ENCODE measurements at regions not wholly inside any gene's neighbourhood (a gene's known extent, or its start where the extent isn't known, plus 50 kb on each side); places are given as distances from the start of the nearest gene placed in this dataset.

DNA sequence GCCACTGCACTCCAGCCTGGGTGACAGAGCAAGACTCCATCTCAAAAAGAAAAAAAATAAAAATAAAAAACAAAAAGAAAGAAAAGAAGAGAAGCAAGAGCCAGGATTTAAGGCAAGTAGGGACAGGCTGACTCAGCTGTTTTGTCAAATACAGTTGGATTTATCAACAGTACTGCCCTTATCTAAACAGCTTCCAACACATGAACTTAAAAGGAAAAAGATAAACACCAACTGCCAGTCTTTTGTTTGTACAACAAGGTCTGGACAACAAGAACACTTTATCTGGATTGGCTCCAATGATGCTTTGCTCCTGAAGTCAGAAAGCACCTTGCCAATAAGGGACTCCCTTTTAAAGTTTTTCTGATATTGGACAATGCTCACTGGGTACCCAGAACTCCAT is 886.0 kb downstream of the ADGRL2 start:
- TF ChIP-seq POLR2A (IDR thresholded peaks at IDR 0.05; ENCODE audit: low read depth, low read length): no peak
- DNase-seq (ENCODE audit: insufficient read length, low spot score) (no peak), FAIRE-seq (no peak)

DNA sequence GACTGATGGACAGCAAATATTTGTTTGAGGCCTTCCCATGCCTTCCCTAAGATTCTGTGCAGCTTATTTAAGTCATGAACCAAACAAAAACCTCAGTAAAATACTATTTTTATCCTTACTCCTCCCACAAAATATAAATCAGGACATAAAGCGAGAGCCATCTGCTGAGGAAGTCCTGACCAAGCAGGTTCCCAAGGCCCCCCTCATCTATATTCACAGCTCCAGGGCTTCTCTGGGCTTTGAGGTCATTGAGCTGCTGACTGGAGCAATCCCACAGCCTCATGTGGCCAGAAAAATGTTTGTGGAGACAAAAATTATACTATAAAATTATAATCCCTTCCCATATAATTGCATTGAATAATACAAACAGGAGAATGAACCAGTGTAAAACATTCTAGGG is 846.2 kb downstream of the ADGRL2 start:
- DNase-seq (ENCODE audit: insufficient read length, low spot score) (no peak), FAIRE-seq (no peak)
- no peak for TF ChIP-seq POLR2A (IDR thresholded peaks at IDR 0.05; ENCODE audit: low read depth, low read length)

DNA sequence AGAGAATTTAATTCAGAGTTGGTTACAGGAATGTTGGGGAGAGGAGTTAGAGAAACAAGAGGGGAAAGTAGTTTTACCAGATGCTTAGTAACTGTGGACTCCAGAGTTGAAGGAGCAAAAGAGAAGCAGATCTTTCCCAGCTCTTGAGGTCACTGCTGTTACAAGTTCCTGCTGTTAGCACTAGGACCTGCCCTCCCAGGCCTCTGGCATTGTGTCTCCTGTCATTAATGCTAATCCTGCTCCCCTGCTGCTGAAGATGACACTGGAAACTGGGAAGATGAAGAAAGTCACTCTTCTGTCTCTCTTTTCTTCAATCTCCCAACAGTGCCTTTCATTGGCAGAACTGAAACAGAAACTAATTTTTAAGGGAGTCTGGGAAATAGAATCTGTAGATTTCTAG is 845.6 kb downstream of the ADGRL2 start:
- TF ChIP-seq POLR2A (IDR thresholded peaks at IDR 0.05; ENCODE audit: low read depth, low read length): no peak
- FAIRE-seq (no peak), DNase-seq (ENCODE audit: insufficient read length, low spot score) (no peak)

DNA sequence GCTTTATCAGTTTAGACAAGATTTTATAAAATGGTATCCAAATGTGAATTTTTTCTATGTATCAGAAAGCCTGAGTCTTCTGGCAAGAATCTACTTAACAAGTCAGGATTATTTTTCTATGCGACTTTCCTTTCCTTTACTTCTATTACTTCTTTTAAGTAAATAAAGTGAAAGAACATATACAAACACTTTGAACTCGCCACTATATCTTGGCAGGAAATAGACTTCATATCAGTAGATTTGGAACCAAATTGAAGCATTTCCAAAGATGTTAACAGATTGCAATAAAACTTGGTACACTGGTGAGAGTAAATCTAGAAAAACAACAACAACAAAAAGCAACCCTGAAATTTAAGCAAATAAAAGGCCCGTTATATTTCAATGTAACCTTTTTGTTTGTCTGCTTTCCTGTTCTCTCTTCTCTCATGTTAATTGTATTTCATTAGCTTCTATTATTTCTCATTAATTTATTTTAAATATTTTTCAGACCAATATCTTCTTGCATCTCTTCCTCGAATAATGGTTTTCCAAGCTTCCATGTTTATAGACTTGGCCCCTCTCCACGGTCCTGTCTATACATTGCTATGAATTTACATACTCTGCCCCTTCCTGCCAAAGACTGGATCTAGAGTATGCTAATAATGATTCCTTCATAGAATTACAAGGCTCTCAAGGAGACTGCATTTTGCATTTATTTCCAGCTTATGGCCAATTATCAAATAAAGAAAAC is 843.6 kb downstream of the ADGRL2 start:
- FAIRE-seq: no peak
- TF ChIP-seq POLR2A (IDR thresholded peaks at IDR 0.05; ENCODE audit: low read depth, low read length): no peak
- DNase-seq (ENCODE audit: insufficient read length, low spot score): no peak

DNA sequence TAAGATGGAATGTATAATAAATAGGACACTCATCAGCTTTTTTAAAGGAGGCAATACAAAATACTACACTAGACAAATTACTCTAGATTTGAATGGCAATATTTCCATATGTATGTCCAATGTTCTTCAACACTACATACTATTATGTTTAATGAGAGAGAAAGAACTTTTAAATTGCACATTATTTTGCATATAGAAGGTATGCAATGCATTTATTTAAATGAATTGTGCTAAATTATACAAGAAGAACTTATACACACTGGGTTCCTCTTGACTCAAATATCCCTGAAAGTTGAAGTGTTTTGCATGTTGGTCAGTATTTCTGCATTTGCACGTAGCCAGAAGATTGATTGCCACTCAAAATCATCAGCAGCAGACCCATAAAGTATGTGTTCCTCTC is 839.6 kb downstream of the ADGRL2 start:
- FAIRE-seq: no peak
- DNase-seq (ENCODE audit: insufficient read length, low spot score): no peak
- TF ChIP-seq POLR2A (IDR thresholded peaks at IDR 0.05; ENCODE audit: low read depth, low read length): no peak

DNA sequence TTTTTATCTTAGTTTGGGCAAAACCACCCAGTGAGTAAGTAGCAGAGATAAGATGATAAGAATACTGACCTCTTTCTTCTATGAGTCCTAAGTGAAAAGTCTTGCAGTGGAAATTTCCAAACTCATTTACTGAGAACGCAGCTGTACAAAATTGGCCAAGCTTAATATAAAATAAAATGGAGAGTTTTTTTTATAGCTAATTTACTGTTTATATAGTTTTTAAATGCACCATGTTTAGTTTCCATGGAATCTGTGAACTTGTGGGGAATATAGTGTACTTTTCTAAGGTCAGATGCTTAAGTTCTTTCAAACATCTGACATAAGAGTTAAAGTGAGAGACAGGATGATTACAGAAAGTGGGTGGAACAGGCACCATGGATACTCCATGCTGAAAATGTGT is 833.5 kb downstream of the ADGRL2 start:
- DNase-seq (ENCODE audit: insufficient read length, low spot score) (no peak), FAIRE-seq (no peak)
- TF ChIP-seq POLR2A (IDR thresholded peaks at IDR 0.05; ENCODE audit: low read depth, low read length): no peak

DNA sequence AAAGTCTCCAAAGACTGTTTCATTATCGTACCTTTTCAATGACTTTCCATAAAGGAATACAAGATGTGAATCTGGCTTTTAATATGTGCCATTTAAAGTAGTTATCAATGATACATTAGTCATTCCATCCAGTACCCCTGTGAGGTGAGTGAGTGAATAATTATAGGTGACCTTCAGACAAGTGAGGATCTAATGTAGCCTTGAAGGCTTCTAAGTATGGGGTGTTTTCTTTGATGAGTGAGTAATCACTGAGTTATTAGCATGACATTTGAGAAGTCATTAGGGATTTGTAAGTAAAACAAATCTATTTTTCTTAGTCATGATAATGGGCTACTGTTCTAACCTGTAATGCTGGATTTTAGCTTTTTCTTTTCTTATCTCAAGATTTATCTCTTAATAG is 831.4 kb downstream of the ADGRL2 start:
- no peak for TF ChIP-seq POLR2A (IDR thresholded peaks at IDR 0.05; ENCODE audit: low read depth, low read length)
- DNase-seq (ENCODE audit: insufficient read length, low spot score): no peak
- no peak for FAIRE-seq

DNA sequence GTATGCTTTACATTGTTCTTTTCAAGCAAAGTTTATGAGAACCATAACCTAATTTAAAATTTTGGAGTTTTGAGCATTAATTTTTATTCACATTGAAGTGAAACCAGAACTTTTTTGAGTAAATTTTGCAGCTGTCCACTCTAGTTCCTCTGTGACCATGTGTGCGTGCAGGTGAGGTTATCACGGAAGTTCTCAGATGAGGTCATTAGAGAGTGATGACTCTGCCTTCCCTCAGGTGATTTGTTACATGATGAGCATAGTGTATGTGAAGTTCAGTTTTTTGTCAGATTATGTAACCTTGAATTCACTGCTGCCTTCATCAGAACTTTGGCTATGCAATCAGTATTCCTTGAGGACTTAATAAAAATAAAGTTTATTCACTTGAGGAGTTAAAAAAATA is 828.2 kb downstream of the ADGRL2 start:
- no peak for TF ChIP-seq POLR2A (IDR thresholded peaks at IDR 0.05; ENCODE audit: low read depth, low read length)
- no peak for FAIRE-seq
- no peak for DNase-seq (ENCODE audit: insufficient read length, low spot score)

DNA sequence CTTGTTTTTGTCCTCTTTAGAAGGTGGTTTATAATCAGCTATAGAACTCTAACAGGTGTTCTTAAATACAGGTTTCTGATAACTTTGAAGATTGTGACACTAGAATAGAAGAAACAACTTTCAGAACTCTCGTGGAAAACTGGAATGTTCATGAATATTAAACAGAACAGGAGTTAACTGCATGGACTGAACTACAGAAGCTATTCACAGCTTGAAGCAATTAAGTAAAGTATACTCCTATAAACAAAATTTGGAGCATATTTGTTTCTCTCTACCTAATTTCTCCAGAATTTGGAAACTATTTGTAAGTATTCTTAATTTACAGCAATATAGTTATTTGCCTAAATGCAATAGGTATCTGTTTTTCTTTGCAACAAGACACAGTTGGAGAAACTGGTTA is 824.8 kb downstream of the ADGRL2 start:
- FAIRE-seq: no peak
- no peak for TF ChIP-seq POLR2A (IDR thresholded peaks at IDR 0.05; ENCODE audit: low read depth, low read length)
- no peak for DNase-seq (ENCODE audit: insufficient read length, low spot score)

DNA sequence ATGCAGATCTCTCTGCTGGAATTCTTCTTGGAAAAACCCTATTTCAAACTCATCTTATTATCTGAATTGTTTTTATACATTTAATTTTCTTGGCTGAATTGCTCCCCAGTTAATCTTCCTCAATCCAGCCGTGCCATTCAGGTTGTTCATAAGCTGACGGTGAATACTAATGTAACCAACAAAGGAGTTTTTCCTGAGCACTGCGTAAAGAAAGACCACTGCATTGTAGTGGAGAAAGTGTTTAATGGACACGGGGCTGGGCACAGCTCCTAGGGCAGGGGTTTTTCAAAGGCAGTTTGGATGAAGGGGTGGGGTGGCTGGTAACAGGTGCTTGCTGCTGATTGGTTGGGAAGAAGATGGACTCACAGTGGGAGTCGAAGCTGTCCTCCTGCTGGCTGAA is 820.3 kb downstream of the ADGRL2 start:
- FAIRE-seq (no peak), DNase-seq (ENCODE audit: insufficient read length, low spot score) (no peak)
- no peak for TF ChIP-seq POLR2A (IDR thresholded peaks at IDR 0.05; ENCODE audit: low read depth, low read length)

DNA sequence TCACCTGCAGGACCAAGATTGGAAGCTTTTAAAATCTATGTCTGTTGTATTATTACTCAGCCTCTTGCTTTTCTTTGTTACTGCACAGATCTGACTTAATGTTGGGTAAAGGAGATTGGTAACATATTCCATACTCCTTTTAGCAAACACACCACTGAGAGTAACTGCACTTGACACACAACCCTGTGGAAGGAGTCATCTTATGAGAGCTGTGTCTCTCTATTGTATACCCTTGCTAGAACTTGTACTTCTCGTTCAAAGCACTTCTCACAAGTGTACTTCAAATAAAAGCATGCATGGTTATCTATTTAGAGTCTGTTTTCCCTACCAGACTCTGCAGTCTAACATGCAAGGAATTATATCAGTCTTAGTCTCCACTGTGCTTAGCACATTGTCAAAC is 813.4 kb downstream of the ADGRL2 start:
- FAIRE-seq: no peak
- no peak for TF ChIP-seq POLR2A (IDR thresholded peaks at IDR 0.05; ENCODE audit: low read depth, low read length)
- DNase-seq (ENCODE audit: insufficient read length, low spot score): no peak

DNA sequence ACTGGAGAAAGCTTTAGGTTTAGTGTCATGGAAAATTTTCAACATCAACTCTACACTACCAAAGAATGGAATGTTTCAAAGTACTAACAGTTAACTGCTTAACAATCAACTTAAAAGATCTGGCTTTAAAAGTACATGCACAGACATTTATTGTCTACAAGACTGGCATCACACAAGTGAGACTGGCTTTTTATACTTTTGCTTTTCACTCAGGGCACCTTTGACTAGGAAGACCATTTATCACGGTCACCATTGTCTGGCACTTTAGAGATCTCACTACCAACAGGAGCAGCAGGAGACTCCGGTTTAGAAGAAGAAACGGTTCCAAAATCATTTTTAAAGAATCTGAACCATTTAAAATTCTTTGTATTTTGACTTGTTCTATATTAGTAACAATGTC is 812.3 kb downstream of the ADGRL2 start:
- FAIRE-seq (no peak), DNase-seq (ENCODE audit: insufficient read length, low spot score) (no peak)
- no peak for TF ChIP-seq POLR2A (IDR thresholded peaks at IDR 0.05; ENCODE audit: low read depth, low read length)

DNA sequence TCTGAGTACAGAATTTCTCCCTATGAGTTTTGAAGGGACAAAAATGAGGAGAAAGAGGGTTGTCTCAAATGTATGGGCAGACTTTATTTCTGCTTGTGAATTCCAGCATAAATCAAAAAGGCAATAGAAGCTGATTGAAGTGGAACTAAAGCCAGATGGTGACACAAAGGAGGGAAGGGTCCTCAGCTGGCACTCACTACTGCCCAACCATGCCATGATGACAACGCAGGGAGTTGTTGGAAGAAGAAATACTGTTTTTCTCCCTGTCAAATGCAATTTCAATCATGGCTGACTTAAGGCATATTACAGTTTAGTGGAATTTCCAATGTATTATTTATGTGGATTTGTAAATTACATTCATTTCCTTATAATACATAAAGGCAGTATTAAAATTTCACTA is 805.8 kb downstream of the ADGRL2 start:
- TF ChIP-seq POLR2A (IDR thresholded peaks at IDR 0.05; ENCODE audit: low read depth, low read length): no peak
- FAIRE-seq (no peak), DNase-seq (ENCODE audit: insufficient read length, low spot score) (no peak)

DNA sequence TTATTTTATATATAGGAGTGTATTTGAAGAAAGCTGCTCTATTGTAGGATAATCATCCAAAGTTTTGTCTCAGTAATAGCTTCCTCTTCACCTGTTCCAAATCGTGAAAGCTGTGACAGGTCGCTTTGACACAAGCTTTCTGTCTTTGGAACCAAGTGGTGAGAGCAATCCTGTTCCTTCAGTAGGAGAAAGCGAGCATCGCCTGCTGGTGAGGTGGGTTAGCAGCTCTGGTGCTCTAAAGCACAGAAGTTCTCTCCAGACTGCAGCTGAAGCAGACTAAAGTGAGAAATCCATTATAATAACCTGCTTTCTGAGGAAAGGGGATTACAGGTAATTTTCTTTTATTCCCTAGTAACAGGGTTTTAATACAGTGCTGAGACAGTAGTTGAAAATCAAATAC is 803.8 kb downstream of the ADGRL2 start:
- no peak for FAIRE-seq
- no peak for TF ChIP-seq POLR2A (IDR thresholded peaks at IDR 0.05; ENCODE audit: low read depth, low read length)
- no peak for DNase-seq (ENCODE audit: insufficient read length, low spot score)

DNA sequence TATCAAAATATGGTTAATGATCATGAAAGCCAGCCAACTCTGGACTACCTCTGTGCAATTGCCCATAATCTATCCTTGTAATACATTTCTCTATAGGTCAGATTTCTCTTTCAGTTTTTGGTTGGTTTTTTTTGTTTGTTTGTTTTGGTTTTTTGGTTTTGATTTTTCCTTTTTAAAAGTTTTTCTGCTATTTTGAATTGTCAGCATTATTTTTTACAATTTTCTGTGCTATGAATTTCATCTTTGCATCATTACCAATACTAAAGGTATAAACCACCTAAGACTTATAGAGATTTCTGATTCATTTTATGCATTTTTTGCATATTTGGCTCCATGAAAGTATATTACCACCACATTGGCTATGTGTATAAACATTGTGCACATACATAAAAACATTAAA is 799.6 kb downstream of the ADGRL2 start:
- FAIRE-seq (no peak), DNase-seq (ENCODE audit: insufficient read length, low spot score) (no peak)
- TF ChIP-seq POLR2A (IDR thresholded peaks at IDR 0.05; ENCODE audit: low read depth, low read length): no peak

DNA sequence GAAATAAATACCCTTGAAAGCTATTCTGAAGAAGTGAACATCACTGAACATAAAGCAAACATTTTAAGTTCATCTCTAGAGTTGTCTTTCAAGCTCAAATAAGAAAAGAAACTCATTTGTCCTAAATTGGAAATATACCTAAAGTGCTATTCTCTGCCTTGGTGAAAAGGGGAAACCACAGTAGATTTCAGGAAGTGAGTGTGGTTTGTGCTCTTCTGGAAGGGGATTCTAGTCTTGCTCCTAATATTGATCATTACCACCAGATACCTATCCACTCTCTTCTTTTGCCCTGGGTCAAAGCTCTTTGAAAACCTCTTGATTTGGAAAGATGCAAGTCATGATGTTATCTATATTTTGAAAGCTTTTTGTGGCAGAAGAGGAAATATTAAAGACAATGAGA is 798.1 kb downstream of the ADGRL2 start:
- no peak for TF ChIP-seq POLR2A (IDR thresholded peaks at IDR 0.05; ENCODE audit: low read depth, low read length)
- DNase-seq (ENCODE audit: insufficient read length, low spot score) (no peak), FAIRE-seq (no peak)

All from H54 (cell line).